Right ventricle myocardium inferior (tissue), 1 donor: ENCODE measurements at regions not wholly inside any gene's neighbourhood (a gene's known extent, or its start where the extent isn't known, plus 50 kb on each side); places are given as distances from the start of the nearest gene placed in this dataset.
"Not testable (repeated sequence)": the region's sequence is repeated elsewhere in the genome, so short reads cannot be mapped to it uniquely, and the experiment has no call there.

ENCODE experiments used
- ATAC-seq: fragments of 200-7000 bp; cut with Tn5 transposase; one replicate; pipeline ENCODE4 v1.9.1; 2020; ENCODE audit warnings: mild to moderate bottlenecking, moderate library complexity
- DNase-seq: peaks from one replicate; pipeline ENCODE4 v3.0.0; 2021; ENCODE audit errors: missing footprints
- intact Hi-C: fragments of 100-400 bp; cut with DNase I; formaldehyde crosslinking; loops from one replicate; pipeline ENCODE4 v1.11.0; 2022
- donor health status: DM: no; HTN: yes; CAD: no; lungs with severe emphysema.

GRCh38 chr1:148365151-148365550, 118.0 kb downstream of the PPIAL4G start:
- DNase-seq, intact Hi-C loops, ATAC-seq: not testable (repeated sequence)

GRCh38 chr1:148363979-148364378, 119.1 kb downstream of the PPIAL4G start:
- intact Hi-C loops, ATAC-seq, DNase-seq: not testable (repeated sequence)

- no peak for DNase-seq
- intact Hi-C loops = no loop called here
- no peak for ATAC-seq
Measured at GRCh38 chr1:148363439-148363810, 119.7 kb downstream of the PPIAL4G start.

- no peak for ATAC-seq
- no peak for DNase-seq
- intact Hi-C loops = no loop called here
Measured at GRCh38 chr1:148362626-148363438, 120.3 kb downstream of the PPIAL4G start.

- intact Hi-C loops = no loop called here
- no peak for DNase-seq
- no peak for ATAC-seq
Measured at GRCh38 chr1:148362216-148362611, 120.9 kb downstream of the PPIAL4G start.

GRCh38 chr1:148361427-148362215, 121.5 kb downstream of the PPIAL4G start:
- DNase-seq, intact Hi-C loops, ATAC-seq: not testable (repeated sequence)

- ATAC-seq = no peak
- no peak for DNase-seq
- intact Hi-C loops = no loop called here
Measured at GRCh38 chr1:148357037-148357436, 126.1 kb downstream of the PPIAL4G start.

- ATAC-seq = no peak
- intact Hi-C loops = no loop called here
- no peak for DNase-seq
Measured at GRCh38 chr1:148355976-148356375, 127.1 kb downstream of the PPIAL4G start.

- ATAC-seq (no peak), DNase-seq (no peak)
- intact Hi-C loops = no loop called here
Measured at GRCh38 chr1:148354913-148355308, 128.2 kb downstream of the PPIAL4G start.

GRCh38 chr1:148354284-148354912, 128.7 kb downstream of the PPIAL4G start:
- intact Hi-C loops = no loop called here
- ATAC-seq = no peak
- DNase-seq = no peak

- intact Hi-C loops = no loop called here
- ATAC-seq = peak; percentile 63
- no peak for DNase-seq
Measured at GRCh38 chr1:148353461-148354283, 129.4 kb downstream of the PPIAL4G start.

GRCh38 chr1:148352470-148353053, 130.5 kb downstream of the PPIAL4G start:
- intact Hi-C loops = no loop called here
- DNase-seq (no peak), ATAC-seq (no peak)

GRCh38 chr1:148347781-148348180, 135.3 kb downstream of the PPIAL4G start:
- intact Hi-C loops = no loop called here
- DNase-seq (no peak), ATAC-seq (no peak)

GRCh38 chr1:148345659-148346151, 137.4 kb downstream of the PPIAL4G start:
- DNase-seq, ATAC-seq, intact Hi-C loops: not testable (repeated sequence)

GRCh38 chr1:148344651-148345050, 138.5 kb downstream of the PPIAL4G start:
- intact Hi-C loops, ATAC-seq, DNase-seq: not testable (repeated sequence)

- ATAC-seq, DNase-seq, intact Hi-C loops: not testable (repeated sequence)
Measured at GRCh38 chr1:148341729-148342128, 141.4 kb downstream of the PPIAL4G start.

GRCh38 chr1:148336121-148336918, 146.8 kb downstream of the PPIAL4G start:
- ATAC-seq, DNase-seq, intact Hi-C loops: not testable (repeated sequence)
